C1 segment of cervical spinal cord (tissue), 14 donors: ENCODE measurements at regions not wholly inside any gene's neighbourhood (a gene's known extent, or its start where the extent isn't known, plus 50 kb on each side); places are given as distances from the start of the nearest gene placed in this dataset.
"Not testable (repeated sequence)": the region's sequence is repeated elsewhere in the genome, so short reads cannot be mapped to it uniquely, and the experiment has no call there.

Experiments used
- DNase-seq, 14 donors: peaks; one replicate each; lab custom pipeline; 2025; lab: John Stamatoyannopoulos, UW

GRCh38 chr4:158958489-158959270 lies 144.2 kb upstream of the RAPGEF2 start:
- DNase-seq: no peak

GRCh38 chr4:158962393-158962792 lies 140.5 kb upstream of the RAPGEF2 start:
- no peak for DNase-seq

- not testable (repeated sequence) for DNase-seq
Observed at GRCh38 chr4:158963282-158963681, 139.6 kb upstream of the RAPGEF2 start.

GRCh38 chr4:158964114-158964727 lies 138.7 kb upstream of the RAPGEF2 start:
- DNase-seq: no peak

GRCh38 chr4:158964728-158965124 lies 138.2 kb upstream of the RAPGEF2 start:
- DNase-seq: no peak

GRCh38 chr4:158965226-158965625 lies 137.7 kb upstream of the RAPGEF2 start:
- DNase-seq: no peak

- DNase-seq: no peak
Observed at GRCh38 chr4:158966091-158966490, 136.8 kb upstream of the RAPGEF2 start.

- no peak for DNase-seq
Observed at GRCh38 chr4:158968961-158969360, 133.9 kb upstream of the RAPGEF2 start.

GRCh38 chr4:158970812-158971211 lies 132.1 kb upstream of the RAPGEF2 start:
- DNase-seq: no peak

GRCh38 chr4:158974438-158974837 lies 128.4 kb upstream of the RAPGEF2 start:
- DNase-seq: not testable (repeated sequence)

GRCh38 chr4:158980711-158981110 lies 122.2 kb upstream of the RAPGEF2 start:
- DNase-seq: not testable (repeated sequence)

- no peak for DNase-seq
Observed at GRCh38 chr4:158991534-158992155, 111.2 kb upstream of the RAPGEF2 start.

- no peak for DNase-seq
Observed at GRCh38 chr4:158993891-158994290, 109.0 kb upstream of the RAPGEF2 start.

- DNase-seq: no peak
Observed at GRCh38 chr4:158995040-158995439, 107.8 kb upstream of the RAPGEF2 start.

GRCh38 chr4:158995965-158996364 lies 106.9 kb upstream of the RAPGEF2 start:
- DNase-seq: no peak

GRCh38 chr4:158996669-158997074 lies 106.2 kb upstream of the RAPGEF2 start:
- DNase-seq: peak in 1 of 14 donors; percentile 2

GRCh38 chr4:158997660-158998349 lies 105.1 kb upstream of the RAPGEF2 start:
- no peak for DNase-seq

GRCh38 chr4:158998624-158999023 lies 104.3 kb upstream of the RAPGEF2 start:
- no peak for DNase-seq

GRCh38 chr4:158999166-158999682 lies 103.7 kb upstream of the RAPGEF2 start:
- DNase-seq: no peak

GRCh38 chr4:158999849-159000248 lies 103.0 kb upstream of the RAPGEF2 start:
- no peak for DNase-seq

GRCh38 chr4:159002950-159003349 lies 99.9 kb upstream of the RAPGEF2 start:
- DNase-seq: no peak
